GM12864 (cell line): ENCODE measurements at regions not wholly inside any gene's neighbourhood (a gene's known extent, or its start where the extent isn't known, plus 50 kb on each side); places are given as distances from the start of the nearest gene placed in this dataset.

Source experiments
- DNase-seq: peaks from one replicate; pipeline ENCODE4 v3.0.0-alpha.2; 2011; ENCODE audit warnings: low read depth
- H3K4me3 ChIP-seq: 2 replicates; pipeline ENCODE4 v1.5.1; 2011; ENCODE audit warnings: mild to moderate bottlenecking, low read depth, low read length, control low read depth
- TF ChIP-seq, protein P1 (sequence below): IDR thresholded peaks from 2 replicates; pipeline ENCODE4 v1.5.1; 2011; ENCODE audit warnings: low read depth, mild to moderate bottlenecking, moderate library complexity, low read length, control low read depth, inconsistent platforms; ENCODE audit errors: missing control alignments

DNA sequence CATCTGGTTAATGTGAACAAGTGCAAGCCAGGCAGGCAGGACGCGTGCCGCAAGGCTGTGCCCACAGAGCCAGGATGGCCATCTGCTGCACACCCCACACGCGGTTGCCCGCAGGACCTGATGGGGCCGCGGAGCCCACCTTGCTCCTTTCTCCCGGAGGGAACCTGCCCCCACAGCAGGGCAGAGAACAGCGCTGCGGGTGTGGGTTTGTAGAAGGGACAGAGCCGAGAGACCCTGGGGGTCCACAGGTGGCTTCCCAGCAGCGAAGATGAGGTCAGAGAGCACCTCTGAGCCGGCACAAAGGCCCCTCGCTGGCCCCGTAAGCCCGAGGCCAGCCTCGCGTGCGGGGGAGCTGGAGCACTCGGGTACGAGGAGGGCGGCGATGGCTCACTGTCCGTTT, 460.8 kb upstream of the SALL3 start:
- TF ChIP-seq, protein P1, sequence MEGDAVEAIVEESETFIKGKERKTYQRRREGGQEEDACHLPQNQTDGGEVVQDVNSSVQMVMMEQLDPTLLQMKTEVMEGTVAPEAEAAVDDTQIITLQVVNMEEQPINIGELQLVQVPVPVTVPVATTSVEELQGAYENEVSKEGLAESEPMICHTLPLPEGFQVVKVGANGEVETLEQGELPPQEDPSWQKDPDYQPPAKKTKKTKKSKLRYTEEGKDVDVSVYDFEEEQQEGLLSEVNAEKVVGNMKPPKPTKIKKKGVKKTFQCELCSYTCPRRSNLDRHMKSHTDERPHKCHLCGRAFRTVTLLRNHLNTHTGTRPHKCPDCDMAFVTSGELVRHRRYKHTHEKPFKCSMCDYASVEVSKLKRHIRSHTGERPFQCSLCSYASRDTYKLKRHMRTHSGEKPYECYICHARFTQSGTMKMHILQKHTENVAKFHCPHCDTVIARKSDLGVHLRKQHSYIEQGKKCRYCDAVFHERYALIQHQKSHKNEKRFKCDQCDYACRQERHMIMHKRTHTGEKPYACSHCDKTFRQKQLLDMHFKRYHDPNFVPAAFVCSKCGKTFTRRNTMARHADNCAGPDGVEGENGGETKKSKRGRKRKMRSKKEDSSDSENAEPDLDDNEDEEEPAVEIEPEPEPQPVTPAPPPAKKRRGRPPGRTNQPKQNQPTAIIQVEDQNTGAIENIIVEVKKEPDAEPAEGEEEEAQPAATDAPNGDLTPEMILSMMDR = no peak
- H3K4me3 ChIP-seq = no peak overlapping the region
- no peak for DNase-seq

DNA sequence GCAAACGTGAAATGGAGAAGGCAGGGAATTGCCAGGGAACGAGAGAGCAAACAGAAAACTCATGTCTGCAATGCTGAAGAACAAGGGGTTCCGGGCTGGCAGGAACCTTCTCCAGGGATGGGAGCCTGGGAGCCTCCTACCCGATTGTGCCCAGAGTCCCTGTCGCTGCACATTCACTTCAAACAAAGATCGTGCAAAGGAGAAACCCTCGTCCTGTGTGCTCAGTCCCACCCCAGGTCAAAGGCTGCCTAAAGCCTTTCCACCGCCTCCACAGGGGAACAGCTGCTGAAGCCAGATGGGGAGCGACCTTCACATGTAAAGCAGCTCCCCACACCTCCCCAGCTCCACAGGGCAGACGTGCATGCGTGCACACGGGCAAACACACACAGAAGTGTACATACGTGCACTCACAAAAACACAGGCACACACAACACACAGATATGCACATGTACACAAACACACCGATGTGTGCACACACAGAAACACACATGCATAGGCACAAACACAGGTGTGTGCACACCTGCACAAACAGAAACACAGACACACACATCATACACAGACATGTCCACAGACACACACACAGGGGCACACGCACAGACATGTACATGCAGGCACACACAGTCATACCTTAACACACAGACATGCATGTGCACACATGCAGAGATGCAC, 460.1 kb upstream of the SALL3 start:
- TF ChIP-seq, protein P1 = no peak
- DNase-seq = no peak
- no peak overlapping the region for H3K4me3 ChIP-seq

- H3K4me3 ChIP-seq = no peak overlapping the region
- DNase-seq = no peak
- TF ChIP-seq, protein P1 = no peak
These were observed 458.5 kb upstream of the SALL3 start for GRCh38 chr18:78521136-78521535.

DNA sequence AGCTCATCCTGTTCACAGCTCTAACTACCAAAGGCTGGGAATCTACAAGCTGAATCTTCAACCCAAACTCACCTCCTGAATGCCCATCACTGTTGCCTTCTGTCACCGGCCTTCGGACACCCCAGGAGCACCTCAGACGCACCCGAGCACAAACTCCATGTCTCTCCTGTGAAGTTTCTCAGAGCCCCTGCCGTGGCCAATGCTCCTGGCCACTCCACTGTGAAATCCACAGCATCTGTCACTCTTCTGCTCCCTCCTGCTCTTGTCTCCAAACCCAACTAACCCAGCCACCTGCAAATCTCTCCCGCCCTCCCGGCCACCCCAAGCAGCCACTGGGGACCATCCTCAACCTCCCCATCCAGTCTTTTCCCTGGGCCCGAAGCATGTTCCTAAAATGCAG, 457.9 kb upstream of the SALL3 start:
- DNase-seq = no peak
- no peak overlapping the region for H3K4me3 ChIP-seq
- TF ChIP-seq, protein P1 = no peak

DNA sequence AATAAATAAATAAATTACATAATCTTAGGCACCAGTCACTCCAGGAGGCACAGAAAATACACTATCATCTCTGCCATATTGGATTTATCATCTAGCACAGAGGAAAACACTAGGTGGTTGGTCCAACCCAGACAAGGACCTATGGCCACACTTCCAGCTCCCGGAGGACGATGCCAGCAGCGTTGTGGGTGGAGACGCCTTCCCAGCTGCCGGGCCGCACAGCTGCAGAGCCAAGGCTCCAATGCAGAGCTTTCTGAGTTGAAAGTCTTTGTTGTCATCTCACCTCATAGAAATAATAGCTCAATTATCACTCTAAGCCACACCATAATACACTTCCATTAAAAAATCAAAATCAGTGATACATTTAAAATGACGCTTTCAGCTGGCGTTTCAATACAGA, 457.1 kb upstream of the SALL3 start:
- TF ChIP-seq, protein P1 = no peak
- no peak overlapping the region for H3K4me3 ChIP-seq
- DNase-seq = no peak

DNA sequence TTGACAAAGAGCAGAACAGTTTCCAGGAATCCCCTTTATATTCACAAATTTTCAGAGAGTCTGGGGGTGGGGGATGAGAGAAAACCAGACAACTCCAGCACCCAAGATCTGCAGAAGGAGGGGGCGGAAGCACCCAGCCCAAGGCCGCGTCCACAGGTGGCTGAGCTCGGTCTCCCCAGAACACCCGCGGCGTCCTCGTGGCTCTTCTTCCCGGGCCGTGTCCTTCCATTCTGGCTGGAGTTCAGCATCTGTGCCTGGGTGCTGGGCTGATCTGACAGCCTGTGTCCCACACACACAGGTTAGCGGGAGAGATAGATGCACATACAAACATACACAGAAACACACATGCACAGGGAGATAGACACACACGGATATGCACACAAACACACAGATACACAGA, 455.8 kb upstream of the SALL3 start:
- H3K4me3 ChIP-seq = no peak overlapping the region
- TF ChIP-seq, protein P1 = no peak
- no peak for DNase-seq

DNA sequence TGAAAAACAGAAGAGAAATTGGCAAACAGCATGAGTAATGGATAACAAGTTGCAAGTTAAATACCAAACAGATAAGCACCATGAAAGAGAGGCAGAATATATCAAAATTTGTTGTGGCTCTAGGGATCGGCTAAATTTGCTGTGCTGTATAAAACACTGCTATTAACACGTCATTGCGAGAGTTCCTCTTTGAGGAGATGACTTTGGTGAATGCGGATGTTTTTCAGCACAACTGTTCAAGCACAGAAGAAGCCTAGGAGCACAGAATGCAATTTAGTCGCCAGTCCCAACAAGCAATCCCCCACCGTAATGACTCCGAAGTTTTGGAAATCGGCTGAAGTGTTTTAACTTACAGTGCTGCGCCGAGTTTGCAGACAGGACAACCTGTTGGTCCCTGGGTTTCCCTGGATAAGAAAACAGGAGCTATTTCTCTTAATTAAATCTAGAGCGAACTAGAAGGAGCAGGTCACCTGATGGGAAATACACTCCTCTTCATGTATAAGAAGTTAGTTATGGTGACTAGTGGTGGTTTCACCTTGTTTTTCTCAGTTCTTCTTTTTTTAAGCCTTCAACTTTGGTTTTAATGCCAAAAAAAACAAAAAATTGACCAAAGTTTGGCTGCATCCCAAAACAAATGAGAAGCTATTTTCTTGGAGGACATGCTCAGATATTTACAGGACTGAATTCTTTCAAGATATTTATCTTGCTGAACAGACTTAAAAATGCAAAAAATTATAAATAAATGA, 454.1 kb upstream of the SALL3 start:
- TF ChIP-seq, protein P1 = no peak
- DNase-seq = no peak
- H3K4me3 ChIP-seq = no peak overlapping the region
